GM23338 (cell line): ENCODE measurements at regions not wholly inside any gene's neighbourhood (a gene's known extent, or its start where the extent isn't known, plus 50 kb on each side); places are given as distances from the start of the nearest gene placed in this dataset.

Experiments
- ATAC-seq: fragments of 200-7000 bp; cut with Tn5 transposase; 3 replicates; pipeline ENCODE4 v1.9.1; 2020
- DNase-seq: peaks from one replicate; pipeline ENCODE4 v3.0.0-alpha.2; 2015; ENCODE audit warnings: low spot score
- H2AFZ ChIP-seq: fragments of 200-600 bp; sonication (generic); 2 replicates; pipeline ENCODE4 v1.8.0; 2016; ENCODE audit warnings: antibody characterized with exemption, mild to moderate bottlenecking, moderate library complexity
- H3F3A ChIP-seq: fragments of 200-600 bp; sonication (generic); replicated peaks from 2 replicates; pipeline ENCODE4 v1.8.0; 2017; ENCODE audit warnings: antibody characterized with exemption, mixed run types, low read depth
- H3K27ac ChIP-seq: fragments of 200-600 bp; sonication (generic); 2 replicates; pipeline ENCODE4 v1.6.1; 2016; ENCODE audit warnings: low read depth
- H3K27me3 ChIP-seq: fragments of 200-600 bp; sonication (generic); 2 replicates; pipeline ENCODE4 v1.8.0; 2016; ENCODE audit warnings: mild to moderate bottlenecking, mixed run types, moderate library complexity; ENCODE audit not compliant: insufficient read depth
- H3K36me3 ChIP-seq: fragments of 200-600 bp; sonication (generic); 2 replicates; pipeline ENCODE4 v1.8.0; 2016; ENCODE audit warnings: mild to moderate bottlenecking; ENCODE audit not compliant: insufficient read depth
- H3K4me1 ChIP-seq: fragments of 200-600 bp; sonication (generic); 2 replicates; pipeline ENCODE4 v1.8.0; 2016; ENCODE audit warnings: mild to moderate bottlenecking, moderate library complexity; ENCODE audit not compliant: insufficient read depth
- H3K4me2 ChIP-seq: fragments of 200-600 bp; sonication (generic); 2 replicates; pipeline ENCODE4 v1.7.1; 2017; ENCODE audit warnings: mixed run types
- H3K4me3 ChIP-seq: fragments of 200-600 bp; sonication (generic); 2 replicates; pipeline ENCODE4 v1.6.1; 2016; ENCODE audit warnings: mixed run types
- H3K79me2 ChIP-seq: fragments of 200-600 bp; sonication (generic); replicated peaks from 2 replicates; pipeline ENCODE4 v1.8.0; 2017; ENCODE audit warnings: mild to moderate bottlenecking; ENCODE audit not compliant: insufficient read depth
- H3K9me2 ChIP-seq: fragments of 200-600 bp; sonication (generic); 2 replicates; pipeline ENCODE4 v1.8.0; 2017; ENCODE audit not compliant: insufficient read depth
- H4K20me1 ChIP-seq: fragments of 200-600 bp; sonication (generic); replicated peaks from 2 replicates; pipeline ENCODE4 v1.8.0; 2017; ENCODE audit warnings: mild to moderate bottlenecking; ENCODE audit not compliant: insufficient read depth
- H3K27ac Mint-ChIP-seq: 2 replicates; pipeline ENCODE4 v1.8.0; 2020; ENCODE audit warnings: inconsistent platforms, mild to moderate bottlenecking, moderate library complexity, mixed read lengths
- H3K27me3 Mint-ChIP-seq: 3 replicates; pipeline ENCODE4 v1.8.0; 2022; ENCODE audit warnings: low read depth, mild to moderate bottlenecking, moderate library complexity, mixed read lengths, inconsistent platforms; ENCODE audit not compliant: insufficient read depth, poor library complexity
- H3K36me3 Mint-ChIP-seq: 3 replicates; pipeline ENCODE4 v1.8.0; 2021; ENCODE audit warnings: low read depth, mild to moderate bottlenecking, inconsistent platforms, moderate library complexity, mixed read lengths
- H3K4me1 Mint-ChIP-seq: 3 replicates; pipeline ENCODE4 v1.8.0; 2020; ENCODE audit warnings: mild to moderate bottlenecking, inconsistent platforms, mixed read lengths
- H3K4me3 Mint-ChIP-seq: 3 replicates; pipeline ENCODE4 v1.8.0; 2021; ENCODE audit warnings: moderate library complexity, mild to moderate bottlenecking, inconsistent platforms, mixed read lengths
- H3K9me3 Mint-ChIP-seq: 3 replicates; pipeline ENCODE4 v1.8.0; 2020; ENCODE audit warnings: moderate library complexity, mild to moderate bottlenecking, inconsistent platforms, mixed read lengths
- CTCF ChIP-seq, 2 experiments: fragments of 200-600 bp in 1 of 2; sonication (generic) in 1 of 2; conservative IDR thresholded peaks; 2 replicates each; pipeline versions ENCODE4 v1.5.1 to v1.6.1; 2016 to 2017; ENCODE audit warnings: antibody characterized with exemption in 2 of 2, low read depth in 2 of 2, mild to moderate bottlenecking in 2 of 2, moderate library complexity in 1 of 2
- JUNB ChIP-seq: IDR thresholded peaks from one replicate; pipeline ENCODE4 v1.6.1; 2016; ENCODE audit warnings: antibody characterized with exemption; ENCODE audit not compliant: unreplicated experiment
- REST ChIP-seq: IDR thresholded peaks from one replicate; pipeline ENCODE4 v1.6.1; 2018; ENCODE audit warnings: antibody characterized with exemption; ENCODE audit not compliant: unreplicated experiment
- ZNF114 ChIP-seq: fragments of 250-450 bp; sonication (Bioruptor Pico); IDR thresholded peaks from 2 replicates; pipeline ENCODE4 v1.5.0; 2020; ENCODE audit warnings: mild to moderate bottlenecking, moderate library complexity

- TF ChIP-seq CTCF (conservative IDR thresholded peaks at IDR 0.05; ENCODE audit: low read depth in 2 of 2) (no peak), ZNF114 (CRISPR knock-in tag) (no peak), JUNB (no peak)
These were observed 53.8 kb upstream of the TARDBP start (continued) for GRCh38 chr1:10958614-10959013.

GRCh38 chr1:10960411-10961299 lies 51.8 kb upstream of the TARDBP start:
- ATAC-seq = peak; percentile 94
- peak overlapping the region; percentile 52 for H3K4me3 Mint-ChIP-seq
- H3K79me2 ChIP-seq = no peaks in the 10 kb centered on the region
- H3K4me2 ChIP-seq = peak overlapping the region; percentile 71
- H3K27me3 Mint-ChIP-seq = peaks cover 6% of the 10 kb centered on the region
- no peaks in the 10 kb centered on the region for H4K20me1 ChIP-seq
- H3K9me2 ChIP-seq = no peaks in the 10 kb centered on the region
- H2AFZ ChIP-seq = peak overlapping the region; percentile 98
- peak; percentile 98 for DNase-seq
- H3K36me3 Mint-ChIP-seq = no peaks in the 10 kb centered on the region
- no peak overlapping the region for H3K27ac Mint-ChIP-seq
- peak overlapping the region; percentile 47 for H3K4me3 ChIP-seq
- TF ChIP-seq CTCF (conservative IDR thresholded peaks at IDR 0.05; ENCODE audit: low read depth in 2 of 2) (peak; percentile 73 to 83), REST (no peak)
- peaks cover 48% of the 10 kb centered on the region for H3K4me1 Mint-ChIP-seq
- H3K27ac ChIP-seq = no peak overlapping the region
- no peaks in the 10 kb centered on the region for H3K27me3 ChIP-seq
- no peaks in the 10 kb centered on the region for H3K36me3 ChIP-seq
- H3K9me3 Mint-ChIP-seq = no peaks in the 10 kb centered on the region
- H3K4me1 ChIP-seq = peaks cover 16% of the 10 kb centered on the region
- no peaks in the 10 kb centered on the region for H3F3A ChIP-seq
